ENCODE measurements at regions not wholly inside any gene's neighbourhood (a gene's known extent, or its start where the extent isn't known, plus 50 kb on each side); places are given as distances from the start of the nearest gene placed in this dataset.

DNA sequence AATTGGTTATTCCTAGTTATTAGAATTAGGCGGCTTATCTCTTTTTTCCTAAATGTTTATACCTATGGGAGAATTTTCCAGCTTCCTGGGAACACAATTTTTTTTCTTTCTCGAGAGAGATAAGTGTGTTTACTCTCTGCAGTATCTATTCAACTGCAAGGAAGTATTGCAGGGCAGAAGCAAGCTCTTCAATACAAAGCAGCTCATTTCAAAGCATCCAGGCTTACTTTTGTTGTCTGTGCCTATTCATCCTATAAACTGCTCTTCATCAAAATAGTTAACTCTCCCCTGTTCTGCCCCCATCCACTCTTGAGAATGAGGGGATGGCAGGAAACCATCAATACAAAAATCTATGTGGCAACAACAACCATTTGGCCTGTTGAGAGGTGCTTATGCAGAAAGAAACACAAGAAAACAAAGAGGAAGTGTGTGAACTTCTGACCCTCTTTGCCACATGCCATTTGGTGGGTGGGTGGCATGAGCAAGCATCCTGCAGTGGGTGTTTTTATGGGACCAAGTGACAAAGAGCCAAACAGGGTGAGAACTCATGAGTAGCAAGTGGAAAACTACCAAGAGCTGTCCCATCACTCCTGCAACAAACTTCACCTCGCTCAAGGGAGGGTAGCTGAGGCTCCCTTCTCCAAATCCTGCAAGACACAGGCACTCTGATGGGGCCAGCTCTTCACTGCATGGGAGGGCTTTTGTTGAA lies 50.6 kb upstream of the MRPS6 start:
- DNase-seq (ENCODE audit: low read depth in 2 of 2) = no peak

DNA sequence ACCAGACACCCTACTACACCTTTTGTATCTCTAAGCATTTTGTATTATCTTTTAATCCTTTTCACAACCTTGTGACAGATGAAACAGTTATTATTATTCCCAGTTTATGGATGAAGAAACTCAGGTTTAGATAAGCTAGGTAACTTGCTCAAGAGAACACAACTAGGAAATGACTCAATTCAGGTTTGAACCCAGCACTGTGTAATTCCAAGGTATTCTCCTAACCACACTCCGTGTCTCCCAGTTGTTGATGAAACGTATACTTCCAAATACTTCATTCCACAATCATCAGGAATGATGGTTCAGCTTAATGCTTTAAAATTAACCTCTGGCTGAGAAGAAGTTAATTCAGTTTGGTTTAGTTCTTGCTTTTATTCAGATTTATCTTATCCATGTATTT lies 51.7 kb upstream of the MRPS6 start:
- no peak for DNase-seq (ENCODE audit: low read depth in 2 of 2)

- no peak for DNase-seq (ENCODE audit: low read depth in 2 of 2)
These were observed 52.3 kb upstream of the MRPS6 start for GRCh38 chr21:34020983-34021553.

DNA sequence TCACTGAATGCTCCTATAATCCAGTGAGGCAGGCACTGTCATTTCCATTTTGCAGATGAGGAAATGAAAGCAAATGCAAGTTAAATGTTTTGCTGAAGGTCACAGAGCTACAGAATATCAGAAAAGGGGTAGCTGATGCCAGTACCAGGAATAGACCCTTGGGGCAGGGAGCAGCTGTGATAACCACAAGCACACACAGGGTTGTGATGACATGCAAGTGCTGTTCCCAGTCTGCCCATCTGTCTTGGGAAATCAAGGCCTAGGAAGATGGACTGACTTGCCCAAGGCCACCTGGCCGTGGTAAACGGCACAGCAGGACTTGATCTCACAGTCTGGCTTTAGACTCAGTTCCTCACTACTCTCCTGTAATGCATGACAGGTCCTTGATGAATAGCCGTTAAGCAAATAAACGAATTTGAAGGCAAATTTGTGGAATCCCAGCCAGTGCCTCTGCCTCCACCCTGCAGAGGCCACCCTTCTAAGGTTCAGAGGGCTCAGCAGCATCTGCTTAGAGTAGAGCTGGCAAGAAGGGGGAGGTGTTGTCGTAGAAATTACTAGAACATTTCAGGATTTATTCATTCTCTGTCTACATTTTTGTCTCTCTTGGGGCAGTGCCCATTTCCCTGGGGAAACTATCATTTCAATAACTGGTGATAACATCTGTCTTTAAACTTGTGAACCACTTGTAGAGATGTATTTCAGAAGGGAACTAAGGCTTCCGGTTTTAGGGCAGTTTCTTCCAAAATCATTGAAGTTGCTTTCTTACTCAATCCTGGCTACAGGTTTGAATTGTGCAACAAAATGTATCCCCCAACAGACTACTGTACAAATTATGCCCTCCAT lies 53.2 kb upstream of the MRPS6 start:
- DNase-seq (ENCODE audit: low read depth in 2 of 2) = no peak

DNA sequence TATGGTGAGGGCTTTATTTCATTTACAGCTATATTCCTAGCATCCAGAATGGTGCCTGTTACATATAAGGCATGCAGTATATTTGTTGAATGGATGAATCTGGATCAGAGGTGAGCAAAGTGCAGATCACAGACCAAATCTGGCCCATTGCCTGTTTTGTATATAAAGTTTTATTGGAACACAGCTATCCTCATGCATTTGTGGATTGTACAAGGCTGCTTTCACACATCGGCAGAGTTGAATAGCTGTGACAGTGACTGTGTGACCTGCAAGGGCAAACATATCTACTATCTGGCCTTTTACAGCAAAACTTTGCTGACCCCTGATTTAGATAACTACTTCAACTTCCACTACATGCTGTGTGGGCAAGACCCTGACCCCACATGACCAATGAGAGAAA lies 54.0 kb upstream of the MRPS6 start:
- DNase-seq (ENCODE audit: low read depth in 2 of 2) = no peak

DNA sequence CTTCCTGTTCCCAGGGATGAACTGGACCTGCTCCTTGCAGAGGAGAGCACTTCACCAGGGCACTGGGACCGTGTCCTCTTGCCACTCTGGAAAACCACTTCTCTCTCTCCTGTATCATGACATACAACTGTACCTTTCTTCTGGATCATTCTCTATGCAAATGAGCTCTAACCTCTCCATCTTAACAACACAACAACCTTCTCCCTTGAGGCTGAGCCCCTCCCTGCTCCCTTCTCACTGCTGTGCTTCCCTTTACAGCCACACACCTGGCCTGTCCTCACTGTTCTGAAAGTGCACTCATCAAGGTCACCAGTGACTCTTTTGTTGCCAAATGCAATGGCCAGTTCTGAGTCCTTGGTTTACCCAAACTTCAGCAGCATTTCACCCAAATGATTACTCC lies 54.5 kb upstream of the MRPS6 start:
- DNase-seq (ENCODE audit: low read depth in 2 of 2) = no peak

DNA sequence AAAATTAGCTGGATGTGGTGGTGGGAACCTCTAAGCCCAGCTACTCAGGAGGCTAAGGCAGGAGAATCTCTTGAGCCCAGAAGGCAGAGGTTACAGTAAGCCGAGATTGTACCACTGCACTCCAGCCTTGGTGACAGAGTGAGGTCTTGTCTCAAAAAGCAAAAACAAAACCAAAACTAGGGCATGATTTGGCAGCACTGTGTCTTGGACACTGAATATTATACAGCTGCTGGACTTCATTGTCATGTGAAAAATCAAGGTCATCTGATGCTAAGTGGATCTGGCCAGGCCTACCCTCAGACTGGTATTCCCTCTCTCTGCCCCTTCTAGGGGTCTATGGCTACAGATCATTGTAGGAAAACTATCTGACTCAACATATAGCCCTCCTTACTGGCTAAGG lies 55.2 kb upstream of the MRPS6 start:
- DNase-seq (ENCODE audit: low read depth in 2 of 2) = no peak

GRCh38 chr21:34017039-34017961 lies 56.1 kb upstream of the MRPS6 start:
- no peak for DNase-seq (ENCODE audit: low read depth in 2 of 2)

DNA sequence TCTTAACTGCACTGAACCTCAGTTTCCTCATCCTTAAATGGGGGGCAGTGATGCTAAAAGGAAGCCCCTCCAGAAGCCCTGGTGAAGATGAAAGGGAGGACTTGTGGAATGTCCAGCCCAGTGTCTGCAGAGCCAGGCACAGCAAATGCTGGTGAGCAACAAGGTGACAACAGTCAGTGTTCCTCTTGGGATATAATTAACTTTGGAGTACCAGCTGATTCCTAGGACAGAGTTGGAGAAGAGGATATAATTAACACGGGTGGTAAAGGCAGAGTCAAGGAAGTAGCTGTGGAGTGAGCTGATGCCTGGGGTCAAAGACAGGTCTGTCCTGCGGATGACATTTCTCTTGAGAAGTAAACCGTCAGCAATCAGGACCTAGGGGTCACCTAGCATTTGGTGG lies 60.7 kb upstream of the MRPS6 start:
- no peak for DNase-seq (ENCODE audit: low read depth in 2 of 2)

DNA sequence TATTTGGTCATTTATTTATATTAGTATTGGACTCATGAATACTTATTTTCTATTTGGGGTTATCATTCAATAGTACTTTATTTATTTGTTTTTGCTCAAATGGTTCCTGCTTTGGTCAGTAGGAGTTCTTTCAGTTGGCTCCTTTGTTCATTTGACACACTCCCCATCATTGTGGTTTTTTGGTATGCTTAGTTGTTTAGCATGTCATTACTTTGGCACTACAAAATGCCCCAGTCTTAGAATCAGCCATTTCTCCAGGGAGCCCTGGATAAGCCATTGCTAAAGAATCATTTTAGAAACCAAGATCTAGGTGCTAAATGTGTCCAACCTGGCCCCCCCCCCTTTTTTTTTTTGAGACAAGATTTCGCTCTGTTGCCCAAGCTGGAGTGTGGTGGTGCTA lies 61.7 kb upstream of the MRPS6 start:
- DNase-seq (ENCODE audit: low read depth in 2 of 2) = no peak

DNA sequence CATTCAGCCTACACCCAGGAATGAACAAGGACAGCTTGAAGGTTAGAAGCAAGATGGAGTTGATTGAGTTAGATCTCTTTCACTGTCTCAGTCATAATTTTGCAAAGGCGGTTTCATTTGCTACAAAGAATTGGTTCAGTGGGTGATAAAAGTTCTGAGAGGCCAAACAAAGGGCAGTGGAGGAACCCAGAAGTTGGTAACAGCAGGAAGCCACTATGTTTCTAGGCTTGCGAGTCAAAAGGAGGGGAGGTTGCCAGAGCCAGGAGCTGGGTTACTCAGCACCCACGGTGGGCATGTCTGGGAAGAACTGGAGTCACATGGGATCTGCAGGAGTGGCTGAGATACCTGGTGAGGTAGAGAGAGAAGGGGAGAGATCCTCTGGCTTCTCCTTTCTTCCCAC lies 64.2 kb upstream of the MRPS6 start:
- DNase-seq (ENCODE audit: low read depth in 2 of 2) = no peak

GRCh38 chr21:34008618-34009017 lies 64.8 kb upstream of the MRPS6 start:
- no peak for DNase-seq (ENCODE audit: low read depth in 2 of 2)

GRCh38 chr21:34006611-34007168 lies 66.7 kb upstream of the MRPS6 start:
- no peak for DNase-seq (ENCODE audit: low read depth in 2 of 2)

GRCh38 chr21:34004974-34005373 lies 68.4 kb upstream of the MRPS6 start:
- DNase-seq (ENCODE audit: low read depth in 2 of 2) = no peak

DNA sequence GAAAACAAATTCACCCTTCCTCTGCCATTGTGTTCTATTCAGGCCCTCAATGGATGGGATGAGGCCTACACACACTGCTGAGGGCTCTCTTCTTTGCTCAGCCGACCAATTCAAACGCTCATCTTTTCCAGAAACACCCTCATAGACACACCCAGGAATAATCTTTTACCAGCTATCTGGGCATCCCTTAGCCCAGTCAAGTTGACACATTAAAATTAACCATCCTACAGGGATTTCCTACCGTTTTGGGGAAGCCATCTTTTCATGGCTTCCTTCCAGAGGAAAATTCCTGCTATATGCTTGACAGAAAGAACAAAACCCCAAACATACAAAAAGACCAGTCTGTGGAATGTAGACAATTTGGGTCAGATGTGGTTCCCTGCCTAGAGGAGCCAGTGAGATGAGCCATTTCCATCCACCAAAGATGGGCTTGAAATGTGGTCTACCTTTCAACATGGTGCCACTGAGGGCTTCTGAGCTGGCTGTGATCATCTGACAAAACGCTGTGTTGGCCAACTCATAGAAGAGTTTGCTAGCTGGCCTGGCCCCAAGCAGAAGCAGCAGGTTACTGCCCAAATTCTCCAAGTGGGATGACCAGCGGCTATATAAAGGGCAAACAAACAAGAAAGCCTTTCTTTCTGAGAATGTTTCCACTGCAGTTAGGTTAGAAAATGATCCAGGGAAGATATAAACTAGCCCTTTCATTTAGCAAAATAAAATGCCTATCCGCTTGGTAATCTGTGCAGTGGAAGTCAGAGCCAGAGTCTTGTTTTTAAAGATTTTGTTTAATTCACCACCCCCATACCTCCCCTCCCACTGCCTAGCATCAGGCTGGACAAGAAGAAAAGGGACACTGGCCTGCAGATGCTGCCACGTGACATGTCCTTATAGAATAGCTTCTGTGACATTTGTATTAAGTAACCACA lies 69.1 kb upstream of the MRPS6 start:
- no peak for DNase-seq (ENCODE audit: low read depth in 2 of 2)

DNA sequence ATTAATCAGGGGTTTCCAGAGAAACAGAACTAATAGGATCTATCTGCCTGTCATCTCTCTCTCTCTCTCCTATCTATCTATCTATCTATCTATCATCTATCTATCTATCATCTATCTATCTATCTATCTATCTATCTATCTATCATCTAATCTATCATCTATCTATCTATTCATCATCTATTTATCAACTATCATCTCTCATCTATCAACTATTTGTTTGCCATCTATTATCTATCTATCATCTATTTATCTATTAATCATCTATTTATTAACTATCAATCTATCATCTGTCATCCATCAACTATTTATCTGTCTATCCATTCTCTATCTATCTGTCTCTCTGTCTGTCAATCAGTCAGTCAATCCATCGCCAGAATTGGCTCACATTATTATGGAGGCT lies 70.0 kb upstream of the MRPS6 start:
- no peak for DNase-seq (ENCODE audit: low read depth in 2 of 2)

DNA sequence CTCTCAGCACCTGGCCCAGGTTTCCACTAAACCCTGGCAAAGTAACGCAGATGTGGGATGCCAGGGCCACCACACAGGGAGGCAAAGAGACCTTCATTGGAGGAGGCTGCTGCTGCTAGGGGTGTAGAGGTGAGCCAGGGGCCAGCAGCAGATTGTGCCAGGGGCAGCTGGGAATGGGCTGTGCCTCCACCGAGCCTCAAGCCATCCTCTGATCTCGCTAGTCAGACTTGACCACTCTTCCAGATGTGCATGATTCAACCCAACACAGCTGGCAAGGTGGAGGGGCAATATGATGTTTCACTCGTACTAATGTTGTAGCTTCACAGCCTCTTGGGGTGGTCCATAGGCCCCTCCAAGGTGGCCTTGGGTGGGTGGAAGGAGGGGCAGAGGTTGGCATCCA lies 73.0 kb upstream of the MRPS6 start:
- DNase-seq (ENCODE audit: low read depth in 2 of 2) = no peak

DNA sequence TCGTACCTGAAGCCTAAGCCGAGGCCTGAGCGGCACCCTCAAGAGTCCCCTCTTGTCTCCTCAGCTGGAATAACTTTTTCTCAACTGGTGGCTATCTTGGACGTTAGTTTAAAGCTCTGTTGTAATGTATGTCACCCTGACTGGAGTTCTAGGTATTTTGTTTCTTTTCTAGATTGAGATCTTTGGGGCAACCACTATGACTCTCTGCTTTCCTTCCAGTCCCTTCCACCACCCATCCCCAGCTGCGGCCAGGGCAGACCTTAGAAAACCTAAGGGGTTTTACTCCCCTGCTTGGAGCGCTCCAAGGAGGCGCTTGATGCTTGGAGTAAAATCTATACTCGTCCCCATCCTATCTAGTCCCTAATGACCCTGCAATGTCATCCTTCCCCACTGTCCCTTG lies 74.6 kb upstream of the MRPS6 start:
- DNase-seq (ENCODE audit: low read depth in 2 of 2) = no peak

DNA sequence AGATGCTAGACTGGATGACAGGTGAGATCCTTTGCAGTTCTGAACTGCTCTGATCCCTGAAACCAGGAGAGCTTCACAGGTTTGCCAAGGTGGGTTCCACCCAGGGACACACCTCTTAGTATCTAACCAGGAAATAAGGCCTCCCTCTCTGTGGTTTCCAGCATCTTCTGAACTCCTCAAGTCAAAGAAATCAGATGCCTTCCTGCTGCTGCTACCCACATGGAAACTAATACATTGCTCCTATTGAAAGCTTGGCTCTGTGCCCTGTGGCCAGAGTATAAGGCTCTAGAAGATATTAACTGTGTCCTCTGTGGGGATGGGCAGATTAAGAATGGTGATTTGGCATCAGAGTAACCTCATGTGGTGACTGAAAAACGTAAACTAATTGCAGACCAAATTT lies 75.0 kb upstream of the MRPS6 start:
- no peak for DNase-seq (ENCODE audit: low read depth in 2 of 2)

- DNase-seq (ENCODE audit: low read depth in 2 of 2) = no peak
These were observed 75.9 kb upstream of the MRPS6 start for GRCh38 chr21:33997436-33997835.

Measured in dermis microvascular lymphatic vessel endothelial cell (primary cell).